SK-N-SH (cell line): ENCODE measurements at regions not wholly inside any gene's neighbourhood (a gene's known extent, or its start where the extent isn't known, plus 50 kb on each side); places are given as distances from the start of the nearest gene placed in this dataset.

Experiments
- CTCF ChIA-PET: fragments of 300-600, 350-600 bp; formaldehyde crosslinking; extraction: SDS; loops from one replicate; lab custom pipeline; 2021; lab: Yijun Ruan, JAX
- POLR2A ChIA-PET: fragments of 350-600 bp; sonication (Branson Sonifier 250); formaldehyde crosslinking; extraction: SDS; loops from one replicate; lab custom pipeline; 2020; ENCODE audit warnings: antibody characterized with exemption, inconsistent platforms; lab: Yijun Ruan, JAX
- DNase-seq: peaks from one replicate; pipeline ENCODE4 v3.0.0; 2012
- H2AFZ ChIP-seq: fragments of 200-600 bp; sonication (generic); 2 replicates; pipeline ENCODE4 v1.8.1; 2016; ENCODE audit warnings: antibody characterized with exemption, mild to moderate bottlenecking, low read depth
- H3F3A ChIP-seq: fragments of 200-600 bp; sonication (generic); replicated peaks from 2 replicates; pipeline ENCODE3; 2016; ENCODE audit warnings: antibody characterized with exemption, mild to moderate bottlenecking; ENCODE audit not compliant: insufficient read depth
- H3K27ac ChIP-seq, 2 experiments: fragments of 200-500 bp in 1 of 2; fragments of 200-600 bp in 1 of 2; sonication (Bioruptor generic) in 1 of 2; sonication (generic), shearing (Covaris generic) in 1 of 2; 2 replicates each; pipeline versions ENCODE4 v1.5.1 to v1.6.1; 2014 to 2016; ENCODE audit warnings: low read depth in 2 of 2, inconsistent platforms in 1 of 2, low read length in 1 of 2, mild to moderate bottlenecking in 1 of 2, mixed read lengths in 1 of 2
- H3K27me3 ChIP-seq: fragments of 200-600 bp; sonication (generic), shearing (Covaris generic); 2 replicates; pipeline ENCODE4 v1.6.1; 2016; ENCODE audit warnings: mixed run types; ENCODE audit not compliant: insufficient read depth
- H3K36me3 ChIP-seq, 2 experiments: fragments of 200-500 bp in 1 of 2; fragments of 200-600 bp in 1 of 2; sonication (Bioruptor generic) in 1 of 2; sonication (generic) in 1 of 2; replicated peaks in 1 of 2; 2 replicates each; pipeline versions ENCODE3 to v1.5.1; 2014 to 2016; ENCODE audit warnings: low read length in 1 of 2, mild to moderate bottlenecking in 1 of 2; ENCODE audit not compliant: insufficient read depth in 2 of 2, control insufficient read depth in 1 of 2
- H3K4me1 ChIP-seq, 2 experiments: fragments of 200-500 bp in 1 of 2; fragments of 200-600 bp in 1 of 2; sonication (Bioruptor generic) in 1 of 2; sonication (generic), shearing (Covaris generic) in 1 of 2; 2 replicates each; pipeline versions ENCODE4 v1.5.1 to v1.6.1; 2014 to 2016; ENCODE audit warnings: low read depth in 1 of 2, low read length in 1 of 2, mixed run types in 1 of 2; ENCODE audit not compliant: insufficient read depth in 2 of 2, control insufficient read depth in 1 of 2
- H3K4me2 ChIP-seq: fragments of 200-600 bp; sonication (generic), shearing (Covaris generic); 2 replicates; pipeline ENCODE4 v1.6.1; 2017; ENCODE audit warnings: mixed run types
- H3K4me3 ChIP-seq, 2 experiments: fragments of 200-500 bp in 1 of 2; fragments of 200-600 bp in 1 of 2; sonication (Bioruptor generic) in 1 of 2; sonication (generic), shearing (Covaris generic) in 1 of 2; 2 replicates each; pipeline versions ENCODE4 v1.5.1 to v1.8.1; 2014 to 2016; ENCODE audit warnings: low read depth in 2 of 2, inconsistent platforms in 1 of 2, low read length in 1 of 2, mild to moderate bottlenecking in 1 of 2, mixed read lengths in 1 of 2, moderate library complexity in 1 of 2
- H3K79me2 ChIP-seq: fragments of 200-600 bp; sonication (generic); 2 replicates; pipeline ENCODE4 v1.8.1; 2017; ENCODE audit warnings: mild to moderate bottlenecking; ENCODE audit not compliant: insufficient read depth
- H3K9ac ChIP-seq: fragments of 200-600 bp; sonication (generic); 2 replicates; pipeline ENCODE4 v1.6.1; 2017; ENCODE audit warnings: mixed run types
- H3K9me2 ChIP-seq: fragments of 200-600 bp; sonication (generic); 2 replicates; pipeline ENCODE4 v1.6.1; 2017; ENCODE audit warnings: mixed run types
- H3K9me3 ChIP-seq: fragments of 200-600 bp; sonication (generic); 2 replicates; pipeline ENCODE4 v1.6.1; 2017; ENCODE audit warnings: mixed run types, mild to moderate bottlenecking, moderate library complexity
- H4K20me1 ChIP-seq: fragments of 200-600 bp; sonication (generic); 2 replicates; pipeline ENCODE4 v1.6.1; 2017; ENCODE audit warnings: mild to moderate bottlenecking, mixed run types; ENCODE audit not compliant: insufficient read depth
- ELF1 ChIP-seq: IDR thresholded peaks from 2 replicates; pipeline ENCODE4 v1.4.0; 2012
- EP300 ChIP-seq, 2 experiments: IDR thresholded peaks; 2 replicates each; pipeline versions ENCODE4 v1.4.0 to v1.6.1; 2012; ENCODE audit warnings: borderline replicate concordance in 1 of 2, low read depth in 1 of 2, low read length in 1 of 2
- FOXJ3 ChIP-seq: sonication (generic); formaldehyde crosslinking; IDR thresholded peaks from 2 replicates; pipeline ENCODE4 v1.5.1; 2020; ENCODE audit warnings: mild to moderate bottlenecking, missing genetic modification reagents
- FOXM1 ChIP-seq: IDR thresholded peaks from 2 replicates; pipeline ENCODE4 v1.4.0; 2012; ENCODE audit warnings: low read depth, mild to moderate bottlenecking
- GABPA ChIP-seq: IDR thresholded peaks from 2 replicates; pipeline ENCODE4 v1.4.0; 2012; ENCODE audit warnings: low read depth, mild to moderate bottlenecking
- GATA2 ChIP-seq: sonication (generic); formaldehyde crosslinking; IDR thresholded peaks from 2 replicates; pipeline ENCODE4 v1.5.0; 2020; ENCODE audit warnings: mild to moderate bottlenecking, missing genetic modification reagents
- MEF2A ChIP-seq: IDR thresholded peaks from 2 replicates; pipeline ENCODE4 v1.4.0; 2012; ENCODE audit warnings: low read depth, borderline replicate concordance
- MXI1 ChIP-seq: IDR thresholded peaks from 2 replicates; pipeline ENCODE4 v1.6.1; 2012; ENCODE audit warnings: mild to moderate bottlenecking, low read depth, low read length, improper control_type of control experiment
- NFIC ChIP-seq: IDR thresholded peaks from 2 replicates; pipeline ENCODE4 v1.4.0; 2012; ENCODE audit warnings: borderline replicate concordance
- NRF1 ChIP-seq: IDR thresholded peaks from 2 replicates; pipeline ENCODE4 v1.6.1; 2012; ENCODE audit warnings: low read depth, mild to moderate bottlenecking, low read length
- POLR2AphosphoS5 ChIP-seq: IDR thresholded peaks from 2 replicates; pipeline ENCODE4 v1.6.1; 2012; ENCODE audit warnings: low read depth, low read length
- RAD21 ChIP-seq: IDR thresholded peaks from 2 replicates; pipeline ENCODE4 v1.6.1; 2012; ENCODE audit warnings: mild to moderate bottlenecking, low read length
- RCOR1 ChIP-seq: fragments of 150-350 bp; IDR thresholded peaks from 2 replicates; pipeline ENCODE4 v1.6.1; 2017; ENCODE audit warnings: antibody characterized with exemption, low read length
- RFX5 ChIP-seq: IDR thresholded peaks from 2 replicates; pipeline ENCODE4 v1.6.1; 2012; ENCODE audit warnings: mild to moderate bottlenecking, improper control_type of control experiment, low read length
- RXRA ChIP-seq: IDR thresholded peaks from 2 replicates; pipeline ENCODE4 v1.4.0; 2012; ENCODE audit warnings: low read depth, mild to moderate bottlenecking, borderline replicate concordance
- SMC3 ChIP-seq: IDR thresholded peaks from 2 replicates; pipeline ENCODE4 v1.6.1; 2012; ENCODE audit warnings: low read depth, low read length, improper control_type of control experiment
- TAF1 ChIP-seq: IDR thresholded peaks from 2 replicates; pipeline ENCODE4 v1.6.1; 2012; ENCODE audit warnings: low read depth, mild to moderate bottlenecking, low read length, moderate library complexity, borderline replicate concordance
- TCF12 ChIP-seq: IDR thresholded peaks from 2 replicates; pipeline ENCODE4 v1.4.0; 2012
- TEAD4 ChIP-seq: IDR thresholded peaks from 2 replicates; pipeline ENCODE4 v1.4.0; 2012; ENCODE audit warnings: mild to moderate bottlenecking, borderline replicate concordance; ENCODE audit not compliant: insufficient read depth
- WGBS: methylation state at CpG from one replicate; pipeline ENCODE4 v1.1.6; 2017; ENCODE audit warnings: low lambda C conversion rate; 5-methylcytosine and 5-hydroxymethylcytosine counted together
- TF ChIP-seq, protein P1 (sequence below): IDR thresholded peaks from 2 replicates; pipeline ENCODE4 v1.4.0; 2012; ENCODE audit warnings: low read depth, borderline replicate concordance
- TF ChIP-seq, protein P2 (sequence below): IDR thresholded peaks from 2 replicates; pipeline ENCODE4 v1.6.1; 2012; ENCODE audit warnings: mild to moderate bottlenecking, low read depth, low read length, moderate library complexity
- TF ChIP-seq, protein P3 (sequence below): IDR thresholded peaks from 2 replicates; pipeline ENCODE4 v1.4.0; 2012; ENCODE audit warnings: low read depth, borderline replicate concordance
- TF ChIP-seq, protein P4 (sequence below): fragments of 150-350 bp; IDR thresholded peaks from 2 replicates; pipeline ENCODE4 v1.6.1; 2017; ENCODE audit warnings: antibody characterized with exemption, low read length, low read depth, borderline replicate concordance
- TF ChIP-seq, protein P5 (sequence below): IDR thresholded peaks from 2 replicates; pipeline ENCODE4; 2012
- TF ChIP-seq, protein P6 (sequence below): IDR thresholded peaks from 2 replicates; pipeline ENCODE4 v1.4.0; 2012; ENCODE audit warnings: low read depth

DNA sequence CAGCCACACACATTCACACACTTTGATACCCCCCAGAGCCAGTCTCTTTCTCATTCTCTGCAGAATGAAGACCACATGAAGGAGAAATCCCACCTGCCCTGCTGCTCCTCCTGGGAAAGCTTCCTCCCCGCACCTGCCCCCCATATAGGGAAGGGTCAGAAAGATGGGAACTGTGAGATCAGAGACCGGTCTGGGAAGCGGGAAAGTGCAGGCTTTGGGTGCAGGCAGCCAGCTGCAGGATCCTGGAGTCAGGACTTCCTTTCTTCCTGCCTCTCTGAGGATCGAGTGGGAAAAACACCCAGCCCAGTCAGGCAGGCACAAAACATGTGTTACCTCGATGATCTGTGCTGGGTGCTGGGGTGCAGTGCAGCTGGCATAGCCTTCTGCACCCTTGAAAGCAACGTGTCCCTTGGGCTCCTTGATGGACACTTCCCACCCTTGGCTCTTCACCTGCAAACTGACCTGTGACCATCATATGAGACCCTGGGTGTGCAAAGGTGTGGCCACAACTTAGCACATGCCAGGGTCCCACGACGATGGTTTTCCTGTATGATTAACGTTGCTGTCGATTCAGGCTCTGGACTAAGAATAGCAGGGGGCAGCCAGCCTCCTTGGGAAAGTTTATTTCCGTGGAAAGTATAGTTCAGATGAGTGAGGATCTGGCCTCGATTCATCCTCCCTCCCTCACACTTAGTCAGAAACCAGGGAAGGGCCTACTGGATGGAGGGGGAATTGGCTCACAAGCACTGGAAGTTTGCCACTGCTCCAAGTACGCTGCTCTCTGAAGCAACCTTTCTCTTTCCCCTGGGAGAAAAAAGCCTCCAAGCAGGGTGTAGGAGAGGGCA lies 105.4 kb upstream of the MED13L start:
- CTCF ChIA-PET: no interaction called here
- H3K9ac ChIP-seq: peak overlapping the region; percentile 75
- TF ChIP-seq, protein P1, sequence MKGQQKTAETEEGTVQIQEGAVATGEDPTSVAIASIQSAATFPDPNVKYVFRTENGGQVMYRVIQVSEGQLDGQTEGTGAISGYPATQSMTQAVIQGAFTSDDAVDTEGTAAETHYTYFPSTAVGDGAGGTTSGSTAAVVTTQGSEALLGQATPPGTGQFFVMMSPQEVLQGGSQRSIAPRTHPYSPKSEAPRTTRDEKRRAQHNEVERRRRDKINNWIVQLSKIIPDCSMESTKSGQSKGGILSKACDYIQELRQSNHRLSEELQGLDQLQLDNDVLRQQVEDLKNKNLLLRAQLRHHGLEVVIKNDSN: no peak
- TF ChIP-seq GATA2: no peak
- no peak for TF ChIP-seq SMC3
- no peak for TF ChIP-seq RCOR1
- no peak; the same call in 1 of the 2 replicates for TF ChIP-seq TEAD4
- TF ChIP-seq NFIC: peak; percentile 94
- TF ChIP-seq MXI1: no peak
- peak in 1 of 2 experiments; percentile 78; a peak in 2 of 4 replicates for TF ChIP-seq EP300 (IDR thresholded peaks at IDR 0.05; ENCODE audit: borderline replicate concordance in 1 of 2, low read depth in 1 of 2, low read length in 1 of 2)
- TF ChIP-seq POLR2AphosphoS5: peak; percentile 37; the same call in 1 of the 2 replicates
- TF ChIP-seq, protein P2, sequence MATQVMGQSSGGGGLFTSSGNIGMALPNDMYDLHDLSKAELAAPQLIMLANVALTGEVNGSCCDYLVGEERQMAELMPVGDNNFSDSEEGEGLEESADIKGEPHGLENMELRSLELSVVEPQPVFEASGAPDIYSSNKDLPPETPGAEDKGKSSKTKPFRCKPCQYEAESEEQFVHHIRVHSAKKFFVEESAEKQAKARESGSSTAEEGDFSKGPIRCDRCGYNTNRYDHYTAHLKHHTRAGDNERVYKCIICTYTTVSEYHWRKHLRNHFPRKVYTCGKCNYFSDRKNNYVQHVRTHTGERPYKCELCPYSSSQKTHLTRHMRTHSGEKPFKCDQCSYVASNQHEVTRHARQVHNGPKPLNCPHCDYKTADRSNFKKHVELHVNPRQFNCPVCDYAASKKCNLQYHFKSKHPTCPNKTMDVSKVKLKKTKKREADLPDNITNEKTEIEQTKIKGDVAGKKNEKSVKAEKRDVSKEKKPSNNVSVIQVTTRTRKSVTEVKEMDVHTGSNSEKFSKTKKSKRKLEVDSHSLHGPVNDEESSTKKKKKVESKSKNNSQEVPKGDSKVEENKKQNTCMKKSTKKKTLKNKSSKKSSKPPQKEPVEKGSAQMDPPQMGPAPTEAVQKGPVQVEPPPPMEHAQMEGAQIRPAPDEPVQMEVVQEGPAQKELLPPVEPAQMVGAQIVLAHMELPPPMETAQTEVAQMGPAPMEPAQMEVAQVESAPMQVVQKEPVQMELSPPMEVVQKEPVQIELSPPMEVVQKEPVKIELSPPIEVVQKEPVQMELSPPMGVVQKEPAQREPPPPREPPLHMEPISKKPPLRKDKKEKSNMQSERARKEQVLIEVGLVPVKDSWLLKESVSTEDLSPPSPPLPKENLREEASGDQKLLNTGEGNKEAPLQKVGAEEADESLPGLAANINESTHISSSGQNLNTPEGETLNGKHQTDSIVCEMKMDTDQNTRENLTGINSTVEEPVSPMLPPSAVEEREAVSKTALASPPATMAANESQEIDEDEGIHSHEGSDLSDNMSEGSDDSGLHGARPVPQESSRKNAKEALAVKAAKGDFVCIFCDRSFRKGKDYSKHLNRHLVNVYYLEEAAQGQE: no peak
- TF ChIP-seq RAD21: no peak
- peak; percentile 75; the same call in 1 of the 2 replicates for TF ChIP-seq MEF2A
- TF ChIP-seq, protein P3, sequence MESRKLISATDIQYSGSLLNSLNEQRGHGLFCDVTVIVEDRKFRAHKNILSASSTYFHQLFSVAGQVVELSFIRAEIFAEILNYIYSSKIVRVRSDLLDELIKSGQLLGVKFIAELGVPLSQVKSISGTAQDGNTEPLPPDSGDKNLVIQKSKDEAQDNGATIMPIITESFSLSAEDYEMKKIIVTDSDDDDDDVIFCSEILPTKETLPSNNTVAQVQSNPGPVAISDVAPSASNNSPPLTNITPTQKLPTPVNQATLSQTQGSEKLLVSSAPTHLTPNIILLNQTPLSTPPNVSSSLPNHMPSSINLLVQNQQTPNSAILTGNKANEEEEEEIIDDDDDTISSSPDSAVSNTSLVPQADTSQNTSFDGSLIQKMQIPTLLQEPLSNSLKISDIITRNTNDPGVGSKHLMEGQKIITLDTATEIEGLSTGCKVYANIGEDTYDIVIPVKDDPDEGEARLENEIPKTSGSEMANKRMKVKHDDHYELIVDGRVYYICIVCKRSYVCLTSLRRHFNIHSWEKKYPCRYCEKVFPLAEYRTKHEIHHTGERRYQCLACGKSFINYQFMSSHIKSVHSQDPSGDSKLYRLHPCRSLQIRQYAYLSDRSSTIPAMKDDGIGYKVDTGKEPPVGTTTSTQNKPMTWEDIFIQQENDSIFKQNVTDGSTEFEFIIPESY: no peak
- TF ChIP-seq TAF1: no peak
- peak; percentile 79; the same call in 1 of the 2 replicates for TF ChIP-seq RXRA
- TF ChIP-seq ELF1: no peak
- no peak for TF ChIP-seq RFX5
- no peak for TF ChIP-seq FOXM1
- TF ChIP-seq FOXJ3 (CRISPR knock-in tag): no peak
- TF ChIP-seq, protein P4, sequence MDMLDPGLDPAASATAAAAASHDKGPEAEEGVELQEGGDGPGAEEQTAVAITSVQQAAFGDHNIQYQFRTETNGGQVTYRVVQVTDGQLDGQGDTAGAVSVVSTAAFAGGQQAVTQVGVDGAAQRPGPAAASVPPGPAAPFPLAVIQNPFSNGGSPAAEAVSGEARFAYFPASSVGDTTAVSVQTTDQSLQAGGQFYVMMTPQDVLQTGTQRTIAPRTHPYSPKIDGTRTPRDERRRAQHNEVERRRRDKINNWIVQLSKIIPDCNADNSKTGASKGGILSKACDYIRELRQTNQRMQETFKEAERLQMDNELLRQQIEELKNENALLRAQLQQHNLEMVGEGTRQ: no peak
- TF ChIP-seq, protein P5, sequence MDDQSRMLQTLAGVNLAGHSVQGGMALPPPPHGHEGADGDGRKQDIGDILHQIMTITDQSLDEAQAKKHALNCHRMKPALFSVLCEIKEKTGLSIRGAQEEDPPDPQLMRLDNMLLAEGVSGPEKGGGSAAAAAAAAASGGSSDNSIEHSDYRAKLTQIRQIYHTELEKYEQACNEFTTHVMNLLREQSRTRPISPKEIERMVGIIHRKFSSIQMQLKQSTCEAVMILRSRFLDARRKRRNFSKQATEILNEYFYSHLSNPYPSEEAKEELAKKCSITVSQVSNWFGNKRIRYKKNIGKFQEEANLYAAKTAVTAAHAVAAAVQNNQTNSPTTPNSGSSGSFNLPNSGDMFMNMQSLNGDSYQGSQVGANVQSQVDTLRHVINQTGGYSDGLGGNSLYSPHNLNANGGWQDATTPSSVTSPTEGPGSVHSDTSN: peak; percentile 67
- TF ChIP-seq GABPA: no peak
- TF ChIP-seq TCF12: peak; percentile 75
- TF ChIP-seq NRF1: no peak
- TF ChIP-seq, protein P6, sequence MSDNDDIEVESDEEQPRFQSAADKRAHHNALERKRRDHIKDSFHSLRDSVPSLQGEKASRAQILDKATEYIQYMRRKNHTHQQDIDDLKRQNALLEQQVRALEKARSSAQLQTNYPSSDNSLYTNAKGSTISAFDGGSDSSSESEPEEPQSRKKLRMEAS: peak; percentile 95

More for the DNA sequence above, 105.4 kb upstream of the MED13L start:
- no peaks in the 10 kb centered on the region for H3K9me2 ChIP-seq
- H3K4me2 ChIP-seq: peak overlapping the region; percentile 68
- POLR2A ChIA-PET: no interaction called here
- peak overlapping the region in 1 of 2 experiments; percentile 50; a peak in 2 of 4 replicates for H3K4me3 ChIP-seq
- peak overlapping the region; percentile 56 to 99; a peak in 3 of 4 replicates for H3K27ac ChIP-seq
- H2AFZ ChIP-seq: 0 out of 2 replicates have a peak overlapping the region, but pooled peaks have one; percentile 61
- H3K79me2 ChIP-seq: peaks cover 33% of the 10 kb centered on the region
- H4K20me1 ChIP-seq: no peaks in the 10 kb centered on the region
- no peaks in the 10 kb centered on the region for H3K27me3 ChIP-seq
- H3K4me1 ChIP-seq: peaks cover 0 to 25% of the 10 kb centered on the region in 2 experiments; a peak in 3 of 4 replicates
- 26% methylated on average over 12 of the region's 13 CpGs for WGBS
- H3K36me3 ChIP-seq: peaks cover 0 to 15% of the 10 kb centered on the region in 2 experiments
- H3K9me3 ChIP-seq: no peaks in the 10 kb centered on the region
- no peak for DNase-seq
- H3F3A ChIP-seq: peaks cover 43% of the 10 kb centered on the region
